Breast epithelium (tissue), 3 donors: ENCODE measurements at regions not wholly inside any gene's neighbourhood (a gene's known extent, or its start where the extent isn't known, plus 50 kb on each side); places are given as distances from the start of the nearest gene placed in this dataset.

ENCODE experiments used
- POLR2A ChIP-seq: fragments of 450-650 bp; IDR thresholded peaks from one replicate; pipeline ENCODE4 v1.6.1; 2016; ENCODE audit warnings: antibody characterized with exemption, mild to moderate bottlenecking, moderate library complexity
- POLR2AphosphoS5 ChIP-seq, 3 donors: sonication (generic); formaldehyde crosslinking; IDR thresholded peaks; one replicate each; pipeline ENCODE4 v1.6.1; 2017; ENCODE audit warnings: antibody characterized with exemption in 3 of 3
- TF ChIP-seq, protein P1 (sequence below), 3 donors: fragments of 450-650 bp; IDR thresholded peaks; one replicate each; pipeline ENCODE4 v1.5.1; 2016 to 2017; ENCODE audit warnings: antibody characterized with exemption in 3 of 3, mild to moderate bottlenecking in 3 of 3, moderate library complexity in 3 of 3

DNA sequence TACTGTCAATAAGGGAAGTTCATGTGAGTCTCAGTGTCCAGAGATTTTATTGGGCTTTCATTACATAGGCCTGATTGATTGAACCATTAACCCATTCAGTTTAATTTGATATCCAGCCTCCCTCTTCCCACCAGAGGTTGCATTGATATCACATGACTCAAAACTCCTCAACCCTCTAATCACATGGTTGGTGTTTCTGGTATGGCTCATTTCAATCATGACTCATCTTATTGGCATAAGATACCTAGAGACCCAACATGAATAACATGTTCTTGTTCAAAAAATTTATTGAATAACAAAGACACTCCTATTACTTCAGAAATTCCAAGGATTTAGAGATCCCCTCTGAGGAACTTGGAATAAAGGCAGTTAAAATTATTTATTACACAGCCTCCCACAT is 982.2 kb downstream of the TLE1 start:
- TF ChIP-seq POLR2A (no peak), POLR2AphosphoS5 (IDR thresholded peaks at IDR 0.05) (no peak)
- TF ChIP-seq, protein P1, sequence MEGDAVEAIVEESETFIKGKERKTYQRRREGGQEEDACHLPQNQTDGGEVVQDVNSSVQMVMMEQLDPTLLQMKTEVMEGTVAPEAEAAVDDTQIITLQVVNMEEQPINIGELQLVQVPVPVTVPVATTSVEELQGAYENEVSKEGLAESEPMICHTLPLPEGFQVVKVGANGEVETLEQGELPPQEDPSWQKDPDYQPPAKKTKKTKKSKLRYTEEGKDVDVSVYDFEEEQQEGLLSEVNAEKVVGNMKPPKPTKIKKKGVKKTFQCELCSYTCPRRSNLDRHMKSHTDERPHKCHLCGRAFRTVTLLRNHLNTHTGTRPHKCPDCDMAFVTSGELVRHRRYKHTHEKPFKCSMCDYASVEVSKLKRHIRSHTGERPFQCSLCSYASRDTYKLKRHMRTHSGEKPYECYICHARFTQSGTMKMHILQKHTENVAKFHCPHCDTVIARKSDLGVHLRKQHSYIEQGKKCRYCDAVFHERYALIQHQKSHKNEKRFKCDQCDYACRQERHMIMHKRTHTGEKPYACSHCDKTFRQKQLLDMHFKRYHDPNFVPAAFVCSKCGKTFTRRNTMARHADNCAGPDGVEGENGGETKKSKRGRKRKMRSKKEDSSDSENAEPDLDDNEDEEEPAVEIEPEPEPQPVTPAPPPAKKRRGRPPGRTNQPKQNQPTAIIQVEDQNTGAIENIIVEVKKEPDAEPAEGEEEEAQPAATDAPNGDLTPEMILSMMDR (IDR thresholded peaks at IDR 0.05) = no peak
